NT2/D1 (cell line): ENCODE measurements at regions not wholly inside any gene's neighbourhood (a gene's known extent, or its start where the extent isn't known, plus 50 kb on each side); places are given as distances from the start of the nearest gene placed in this dataset.

ENCODE experiments used
- DNase-seq: peaks from one replicate; pipeline ENCODE4 v3.0.0-alpha.2; 2011; ENCODE audit warnings: low read depth, low spot score
- H3K27me3 ChIP-seq: 2 replicates; pipeline ENCODE4 v1.6.0; 2011; ENCODE audit warnings: mild to moderate bottlenecking; ENCODE audit not compliant: insufficient read length, insufficient read depth
- H3K36me3 ChIP-seq: 2 replicates; pipeline ENCODE4 v1.6.1; 2011; ENCODE audit warnings: mild to moderate bottlenecking, low read length, mixed read lengths; ENCODE audit not compliant: insufficient read depth, insufficient read length
- H3K4me1 ChIP-seq: 2 replicates; pipeline ENCODE4 v1.5.1; 2011; ENCODE audit not compliant: insufficient read depth, insufficient read length
- H3K4me3 ChIP-seq: 2 replicates; pipeline ENCODE4 v1.5.1; 2011; ENCODE audit warnings: low read depth; ENCODE audit not compliant: insufficient read length
- H3K9ac ChIP-seq: 2 replicates; pipeline ENCODE4 v1.6.0; 2011; ENCODE audit warnings: low read depth; ENCODE audit not compliant: insufficient read length
- H3K9me3 ChIP-seq: 2 replicates; pipeline ENCODE4 v1.5.1; 2011; ENCODE audit warnings: mild to moderate bottlenecking, low read length; ENCODE audit not compliant: insufficient read depth
- SUZ12 ChIP-seq: IDR thresholded peaks from 2 replicates; pipeline ENCODE4 v1.6.1; 2011; ENCODE audit not compliant: insufficient read length, insufficient read depth; ENCODE audit errors: extremely low read depth
- YY1 ChIP-seq: IDR thresholded peaks from 2 replicates; pipeline ENCODE4 v1.6.1; 2011; ENCODE audit not compliant: insufficient read length, insufficient read depth
- ZNF274 ChIP-seq: IDR thresholded peaks from 2 replicates; pipeline ENCODE4 v1.6.1; 2011; ENCODE audit warnings: mild to moderate bottlenecking, low read depth, low read length

DNA sequence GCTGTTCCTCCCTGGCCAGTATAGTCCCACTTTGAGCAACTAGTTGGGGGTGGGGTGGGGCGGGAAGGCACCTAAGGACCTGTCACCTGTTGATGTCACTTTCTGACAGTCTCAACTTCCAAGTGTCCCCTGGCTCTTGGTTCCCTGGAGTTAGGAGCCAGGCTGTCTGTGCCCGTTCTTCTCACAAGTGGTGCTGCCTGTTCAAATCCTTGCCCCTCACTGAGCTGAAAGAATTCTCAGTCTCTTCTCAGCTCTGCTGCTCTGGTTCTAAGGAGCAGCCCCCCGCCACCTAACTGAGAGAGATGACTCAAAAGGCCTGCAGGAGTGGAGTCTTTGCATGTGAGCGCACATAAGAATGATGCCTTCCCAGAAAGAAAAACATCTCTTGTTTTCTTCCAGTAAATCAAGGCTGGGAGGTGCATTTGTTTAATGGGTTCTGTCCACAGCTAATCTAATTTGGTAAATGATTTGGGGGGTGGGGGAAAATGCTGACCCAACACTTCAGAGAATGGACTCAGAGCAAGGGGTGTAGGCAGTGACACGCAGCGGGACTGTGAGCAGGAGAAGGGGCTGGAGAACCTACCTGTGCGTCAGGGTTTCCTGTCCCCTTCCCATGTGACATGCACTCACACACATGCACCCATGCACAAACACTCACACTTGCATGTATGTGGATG lies 78.2 kb upstream of the NLRP1 start:
- Histone ChIP-seq H3K4me3 (no peak overlapping the region), H3K36me3 (no peaks in the 10 kb centered on the region), H3K27me3 (no peaks in the 10 kb centered on the region), H3K9me3 (no peaks in the 10 kb centered on the region), H3K9ac (no peak overlapping the region), H3K4me1 (peaks cover 4% of the 10 kb centered on the region)
- DNase-seq = no peak
- TF ChIP-seq SUZ12 (no peak), YY1 (no peak), ZNF274 (no peak)

DNA sequence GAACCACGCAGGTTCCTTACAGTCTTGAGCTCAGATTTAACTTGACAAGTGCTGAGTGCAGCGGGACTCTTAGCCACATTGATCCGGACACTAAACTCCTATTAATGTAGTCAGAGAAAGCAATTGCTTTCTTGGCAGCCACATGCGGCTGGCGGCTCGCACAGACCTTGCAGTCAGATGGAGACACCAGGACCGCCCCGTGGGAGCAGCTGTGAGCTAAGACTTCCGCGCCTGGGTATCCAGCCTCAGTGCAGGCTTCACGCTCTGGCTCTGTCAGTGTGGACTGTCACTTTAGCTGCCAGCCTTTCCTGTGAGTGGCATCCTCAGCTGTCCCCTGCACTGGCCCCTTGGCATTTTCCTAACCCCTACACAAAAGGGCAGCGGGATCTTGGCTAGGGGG lies 80.9 kb upstream of the NLRP1 start:
- peaks cover 4% of the 10 kb centered on the region for H3K4me1 ChIP-seq
- DNase-seq = no peak
- no peaks in the 10 kb centered on the region for H3K9me3 ChIP-seq
- TF ChIP-seq SUZ12 (no peak), ZNF274 (no peak), YY1 (no peak)
- no peak overlapping the region for H3K4me3 ChIP-seq
- H3K36me3 ChIP-seq = no peaks in the 10 kb centered on the region
- no peaks in the 10 kb centered on the region for H3K27me3 ChIP-seq
- H3K9ac ChIP-seq = no peak overlapping the region

DNA sequence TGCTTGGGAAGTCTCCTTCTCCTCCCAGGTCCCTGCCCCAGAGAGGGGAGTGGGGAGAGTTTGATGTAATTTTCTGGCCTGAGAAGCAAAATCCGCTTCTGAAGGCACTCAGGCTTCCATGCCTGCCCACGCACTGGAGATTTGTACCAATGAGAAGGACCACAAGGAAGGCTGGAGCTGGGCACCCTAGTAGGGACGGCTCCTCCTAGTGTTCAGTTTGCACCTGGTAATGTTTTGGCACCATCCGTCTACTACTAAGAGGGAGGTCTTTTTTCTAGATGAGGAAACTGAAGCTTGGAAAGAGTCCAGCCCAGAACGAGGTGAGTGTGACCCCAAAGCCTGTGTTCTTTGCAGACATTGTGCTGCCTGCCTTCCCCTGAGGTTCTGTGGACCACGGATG lies 83.6 kb upstream of the NLRP1 start:
- no peaks in the 10 kb centered on the region for H3K4me1 ChIP-seq
- H3K36me3 ChIP-seq = no peaks in the 10 kb centered on the region
- no peak for DNase-seq
- H3K9ac ChIP-seq = no peak overlapping the region
- H3K9me3 ChIP-seq = no peaks in the 10 kb centered on the region
- TF ChIP-seq ZNF274 (no peak), YY1 (no peak), SUZ12 (no peak)
- H3K27me3 ChIP-seq = no peaks in the 10 kb centered on the region
- H3K4me3 ChIP-seq = no peak overlapping the region

DNA sequence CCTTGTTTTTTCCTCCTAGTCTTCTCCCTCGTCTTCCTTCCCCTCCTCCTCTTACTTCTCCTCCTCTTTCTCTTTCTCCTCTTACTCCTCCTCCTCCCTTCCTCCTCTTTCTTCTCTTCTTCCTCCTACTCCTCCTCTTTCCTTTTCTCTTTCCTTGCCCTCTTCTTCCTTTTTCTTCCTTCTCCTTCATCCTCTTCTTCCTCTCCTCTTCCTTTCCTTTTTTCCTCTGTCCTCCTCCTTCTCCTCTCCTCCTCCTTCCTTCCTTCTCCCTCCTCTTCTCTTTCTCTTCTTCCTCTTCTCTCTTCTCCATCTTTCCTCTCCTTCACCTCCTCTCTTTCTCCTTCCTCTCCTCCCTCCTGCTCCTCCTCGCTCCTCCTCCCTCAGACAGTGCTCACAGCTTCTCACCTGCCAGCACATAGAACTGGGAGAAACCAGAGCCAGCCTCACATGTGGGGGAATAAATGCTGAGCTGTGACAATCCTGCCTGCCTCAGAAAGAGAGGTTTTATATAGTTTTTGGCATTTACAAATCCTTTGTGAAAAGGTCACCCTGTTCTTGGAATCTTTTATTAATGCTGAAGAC lies 84.3 kb upstream of the NLRP1 start:
- Histone ChIP-seq H3K36me3 (no peaks in the 10 kb centered on the region), H3K27me3 (no peaks in the 10 kb centered on the region), H3K4me3 (no peak overlapping the region), H3K9ac (no peak overlapping the region), H3K9me3 (no peaks in the 10 kb centered on the region), H3K4me1 (no peaks in the 10 kb centered on the region)
- DNase-seq = no peak
- TF ChIP-seq YY1 (no peak), ZNF274 (no peak), SUZ12 (no peak)

DNA sequence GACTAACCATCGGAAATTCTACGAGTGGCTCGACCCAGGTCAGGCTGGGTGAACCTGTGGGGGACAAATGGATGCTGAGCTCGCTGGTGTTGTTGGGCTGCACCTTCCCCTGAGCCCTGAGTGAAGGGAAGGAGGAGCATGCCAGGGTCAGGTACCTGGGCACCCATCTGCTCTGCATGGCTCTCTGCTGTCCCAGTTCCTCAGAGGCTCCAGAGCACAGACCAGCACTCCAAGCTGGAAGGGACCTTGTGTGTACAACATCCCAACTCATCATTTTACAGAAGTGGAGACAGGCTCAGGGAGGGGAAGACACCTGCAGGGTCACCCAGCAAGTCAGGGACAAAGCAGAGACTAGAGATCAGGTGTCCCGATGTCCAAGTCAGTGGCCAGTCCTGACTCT lies 84.9 kb upstream of the NLRP1 start:
- no peak for TF ChIP-seq YY1
- no peak for TF ChIP-seq SUZ12
- no peak for TF ChIP-seq ZNF274
- H3K36me3 ChIP-seq = no peaks in the 10 kb centered on the region
- no peak overlapping the region for H3K4me3 ChIP-seq
- no peak for DNase-seq
- no peaks in the 10 kb centered on the region for H3K9me3 ChIP-seq
- no peak overlapping the region for H3K9ac ChIP-seq
- no peaks in the 10 kb centered on the region for H3K27me3 ChIP-seq
- no peaks in the 10 kb centered on the region for H3K4me1 ChIP-seq

DNA sequence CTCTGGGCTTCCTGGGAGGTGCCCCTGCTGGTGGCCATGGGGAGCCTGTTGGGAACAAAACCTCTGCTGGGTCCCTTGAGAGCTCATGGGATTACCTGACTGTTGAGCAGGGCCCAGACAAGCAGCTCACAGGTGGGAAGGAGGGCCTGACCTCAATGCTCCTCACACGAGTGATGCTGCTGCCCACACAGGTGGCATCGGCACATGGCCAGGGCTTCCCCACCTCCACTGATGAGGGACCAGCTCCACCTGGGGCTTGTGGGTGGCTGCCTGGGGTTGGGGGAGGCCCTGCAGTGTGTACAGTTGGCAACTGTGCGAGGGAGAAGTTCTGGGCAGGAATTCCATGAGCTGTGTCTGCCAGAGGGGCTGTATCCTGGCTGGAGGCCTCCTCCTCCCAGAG lies 87.8 kb upstream of the NLRP1 start:
- Histone ChIP-seq H3K4me1 (no peaks in the 10 kb centered on the region), H3K36me3 (no peaks in the 10 kb centered on the region), H3K9me3 (no peaks in the 10 kb centered on the region), H3K9ac (no peak overlapping the region), H3K4me3 (no peak overlapping the region), H3K27me3 (no peaks in the 10 kb centered on the region)
- no peak for DNase-seq
- TF ChIP-seq YY1 (no peak), ZNF274 (no peak)

DNA sequence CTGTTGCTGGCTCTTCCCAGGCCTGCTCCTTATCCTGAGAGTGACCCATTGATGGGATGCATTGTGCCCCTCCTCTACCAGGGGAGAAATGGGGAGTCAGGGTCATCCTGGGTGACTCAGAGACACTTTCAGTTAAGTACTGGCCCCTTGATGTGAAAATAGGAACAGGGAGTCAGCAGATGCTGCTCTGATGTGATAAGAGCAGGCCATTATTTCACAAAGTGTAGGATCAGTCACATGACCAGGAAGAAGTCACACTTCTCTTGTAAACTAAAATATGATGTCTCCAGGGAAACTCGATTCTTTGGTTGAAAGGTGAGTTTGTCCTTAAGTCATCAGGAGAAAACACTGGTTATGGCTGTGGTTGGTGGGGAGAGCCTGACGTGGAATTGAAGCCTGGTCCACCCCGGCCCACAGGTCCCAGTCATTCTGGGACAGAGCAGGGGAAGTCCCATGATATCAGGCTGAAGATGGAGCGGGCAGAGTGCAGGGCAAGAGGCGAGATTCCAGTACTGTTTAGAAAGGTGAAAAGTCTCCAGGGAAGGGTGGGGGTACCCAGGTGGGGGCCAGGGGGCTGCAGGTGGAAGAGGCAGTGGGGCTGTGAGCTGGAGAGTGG lies 88.6 kb upstream of the NLRP1 start:
- Histone ChIP-seq H3K9ac (no peak overlapping the region), H3K9me3 (no peaks in the 10 kb centered on the region), H3K36me3 (no peaks in the 10 kb centered on the region), H3K4me3 (no peak overlapping the region), H3K4me1 (no peaks in the 10 kb centered on the region), H3K27me3 (no peaks in the 10 kb centered on the region)
- DNase-seq = no peak
- TF ChIP-seq SUZ12 = no peak
- no peak for TF ChIP-seq ZNF274
- no peak for TF ChIP-seq YY1
